ENCODE measurements at regions not wholly inside any gene's neighbourhood (a gene's known extent, or its start where the extent isn't known, plus 50 kb on each side); places are given as distances from the start of the nearest gene placed in this dataset.

DNA sequence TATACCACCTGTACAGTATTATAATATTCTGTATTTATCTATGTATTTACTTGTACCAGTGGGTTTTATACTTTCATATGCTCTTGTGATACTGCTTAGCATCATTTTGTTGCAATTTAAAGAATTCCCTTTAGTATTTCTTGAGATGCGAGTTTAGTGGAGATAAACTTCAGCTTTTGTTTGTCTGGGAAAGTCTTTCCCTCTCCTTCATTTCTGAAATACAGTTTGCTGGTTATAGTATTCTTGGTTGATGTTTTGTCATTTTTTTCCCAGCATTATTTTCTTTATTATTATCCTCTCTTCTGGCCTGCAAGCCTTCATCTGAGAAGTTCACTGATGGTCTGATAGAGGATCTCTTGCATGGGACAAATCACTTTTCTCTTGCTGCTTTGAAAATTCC is 136.6 kb upstream of the MCHR2 start:
- DNase-seq, result no peak

- DNase-seq, result no peak
These were observed 132.9 kb upstream of the MCHR2 start for GRCh38 chr6:100126790-100127484.

DNA sequence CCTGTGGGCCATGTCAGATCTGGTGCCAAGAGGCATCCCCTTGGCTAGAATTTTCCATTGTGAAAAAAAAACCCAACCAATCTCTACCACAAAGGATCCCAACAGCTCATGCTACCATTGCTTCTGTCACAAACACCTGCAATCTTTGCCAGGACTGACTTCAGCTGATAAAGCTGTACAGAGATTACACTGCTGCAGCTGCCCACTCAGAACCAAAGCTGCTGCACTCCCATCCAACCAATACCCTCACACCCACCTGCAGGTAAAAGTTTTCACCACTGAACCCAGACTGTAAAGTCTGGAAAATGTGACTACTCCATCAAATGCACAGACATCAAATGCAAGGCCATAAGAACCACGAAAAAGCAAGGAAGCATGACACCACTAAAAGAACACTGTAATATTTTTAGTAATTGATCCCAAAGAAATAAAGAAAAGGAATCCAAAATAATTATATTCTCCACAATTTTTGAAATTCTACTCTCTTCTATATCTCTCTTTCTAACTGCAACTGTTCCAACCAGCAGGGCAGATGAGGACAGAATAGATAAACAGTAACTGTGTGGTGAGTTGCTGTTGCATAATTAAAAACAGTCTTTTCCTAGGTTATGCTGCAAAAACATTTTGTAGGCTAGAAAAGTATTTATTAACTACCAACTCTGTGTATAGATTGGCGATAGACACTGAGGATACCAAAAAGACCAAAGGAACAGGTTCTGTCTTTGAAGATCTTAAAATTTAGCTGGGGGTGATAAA is 128.0 kb upstream of the MCHR2 start:
- DNase-seq, result no peak

DNA sequence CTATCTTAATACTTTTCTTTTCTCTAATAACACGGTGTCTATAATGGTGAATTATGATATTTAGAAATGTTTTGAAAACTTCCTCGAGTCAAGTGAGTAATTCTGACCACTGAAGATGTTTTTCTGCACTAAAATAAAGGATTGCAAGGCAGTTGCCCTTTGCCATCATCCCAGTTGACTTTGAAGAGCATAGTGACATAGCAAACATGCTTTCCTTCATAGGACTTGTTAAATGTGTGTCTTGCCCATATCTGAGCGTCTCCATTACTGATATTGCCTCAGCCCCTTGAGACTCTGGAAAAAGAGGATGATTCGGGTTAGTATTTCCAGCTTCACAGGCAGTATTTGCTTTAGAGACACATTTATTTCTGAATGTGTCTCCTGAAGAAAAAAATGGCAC is 125.2 kb upstream of the MCHR2 start:
- DNase-seq, result no peak

DNA sequence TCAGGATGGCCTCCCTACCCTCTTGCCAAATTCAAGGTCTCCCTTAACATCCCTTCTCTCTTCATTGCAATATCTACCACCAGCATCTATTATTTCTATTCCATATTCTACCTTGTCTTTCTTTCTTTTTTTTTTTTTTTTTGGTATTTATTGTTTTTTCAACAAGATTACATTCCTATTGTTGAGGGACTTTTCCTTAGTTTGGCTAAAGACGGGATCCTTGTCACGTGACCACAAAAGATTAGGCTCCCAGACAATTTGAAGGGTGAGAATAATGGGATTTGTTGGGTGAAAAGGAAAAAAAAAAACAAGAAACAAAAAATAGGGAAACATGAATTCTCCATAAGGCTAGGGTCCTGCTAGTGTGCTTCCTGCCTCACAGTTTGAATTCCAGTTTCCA is 124.3 kb upstream of the MCHR2 start:
- no peak for DNase-seq

GRCh38 chr6:100117680-100118079 is 123.7 kb upstream of the MCHR2 start:
- DNase-seq, result no peak

GRCh38 chr6:100116411-100117194 is 122.6 kb upstream of the MCHR2 start:
- DNase-seq, result peak; percentile 60

GRCh38 chr6:100115407-100116101 is 121.5 kb upstream of the MCHR2 start:
- no peak for DNase-seq

DNA sequence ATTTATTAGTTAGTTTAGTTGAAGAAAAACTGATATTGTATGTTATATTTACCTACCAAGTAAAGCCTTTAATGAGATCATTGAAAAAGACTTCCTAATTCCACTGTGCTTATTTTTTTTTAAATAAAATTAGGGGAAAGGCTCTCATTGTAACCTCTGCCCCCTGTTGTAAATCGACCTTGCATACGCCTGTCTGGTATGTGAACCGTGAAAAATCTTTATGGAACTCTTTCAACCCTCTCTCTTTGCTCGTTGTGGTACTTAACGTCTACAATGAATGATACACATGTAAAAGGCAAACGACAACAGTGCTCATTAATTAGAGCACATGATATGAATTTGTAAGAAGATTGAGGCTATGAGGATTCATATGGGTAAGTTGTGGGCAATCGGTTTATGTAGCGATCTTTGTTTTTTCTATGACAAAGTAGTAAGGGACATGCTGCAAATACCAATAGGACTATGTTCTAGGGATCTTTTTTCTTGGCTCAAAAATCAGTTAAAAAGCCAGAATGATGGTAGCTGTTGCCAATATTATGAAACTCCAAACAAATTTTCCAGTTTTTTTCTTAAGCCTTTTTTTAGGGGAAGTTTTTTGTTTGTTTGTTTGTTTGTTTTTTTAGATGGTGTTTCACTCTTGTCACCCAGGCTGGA is 119.0 kb upstream of the MCHR2 start:
- DNase-seq, result no peak

DNA sequence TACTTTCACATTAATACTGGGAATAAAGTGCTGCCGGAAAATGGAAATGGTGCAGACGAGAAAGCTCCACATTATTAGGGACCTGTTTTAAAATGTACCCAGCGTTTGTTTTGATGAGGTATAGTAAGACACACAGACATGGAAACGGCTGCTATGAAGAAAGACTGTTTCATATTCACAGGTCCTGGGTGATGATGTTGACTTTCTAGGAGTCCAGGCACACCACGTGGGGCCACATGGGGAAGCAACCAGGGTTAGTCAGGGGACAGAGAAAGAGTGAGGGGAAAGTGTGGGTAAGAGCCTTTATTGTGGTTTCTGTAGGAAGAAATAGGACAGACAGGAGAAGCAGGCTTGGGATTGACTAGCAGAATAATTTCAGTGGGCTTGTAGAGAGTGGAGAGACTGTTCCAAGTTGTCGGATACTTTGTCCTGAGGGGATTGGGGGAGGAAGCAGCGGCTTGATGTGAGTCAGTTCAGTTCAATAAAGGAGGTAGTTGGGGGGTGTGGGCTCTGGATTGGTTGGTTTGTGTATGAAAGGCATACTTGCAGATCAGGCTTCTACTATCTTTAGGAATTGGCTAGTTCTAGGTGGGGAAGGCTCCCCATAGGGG is 112.0 kb upstream of the MCHR2 start:
- no peak for DNase-seq

DNA sequence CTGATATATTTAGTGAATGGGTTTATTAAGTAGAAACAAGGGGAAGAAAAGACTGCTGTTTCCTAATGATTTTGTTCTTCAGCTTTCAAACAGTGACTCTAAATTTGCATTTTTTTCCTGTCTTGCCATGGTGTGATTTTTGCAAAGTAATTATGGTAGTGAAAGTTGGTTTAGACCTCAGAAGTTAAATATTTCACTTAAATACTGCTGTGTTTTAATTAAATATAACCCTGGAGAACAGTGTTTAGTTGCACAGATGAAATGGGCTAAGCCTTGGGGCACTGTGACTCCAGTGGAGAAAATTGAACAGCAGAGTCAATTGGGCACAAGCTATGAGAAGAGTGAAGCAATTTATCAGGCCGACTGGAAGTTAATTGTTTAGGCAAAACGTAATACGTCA is 111.1 kb upstream of the MCHR2 start:
- no peak for DNase-seq

- DNase-seq, result no peak
These were observed 109.9 kb upstream of the MCHR2 start for GRCh38 chr6:100103931-100104330.

- DNase-seq, result no peak
These were observed 109.2 kb upstream of the MCHR2 start for GRCh38 chr6:100103194-100103593.

GRCh38 chr6:100101644-100102043 is 107.6 kb upstream of the MCHR2 start:
- no peak for DNase-seq

GRCh38 chr6:100100776-100101175 is 106.8 kb upstream of the MCHR2 start:
- no peak for DNase-seq

DNA sequence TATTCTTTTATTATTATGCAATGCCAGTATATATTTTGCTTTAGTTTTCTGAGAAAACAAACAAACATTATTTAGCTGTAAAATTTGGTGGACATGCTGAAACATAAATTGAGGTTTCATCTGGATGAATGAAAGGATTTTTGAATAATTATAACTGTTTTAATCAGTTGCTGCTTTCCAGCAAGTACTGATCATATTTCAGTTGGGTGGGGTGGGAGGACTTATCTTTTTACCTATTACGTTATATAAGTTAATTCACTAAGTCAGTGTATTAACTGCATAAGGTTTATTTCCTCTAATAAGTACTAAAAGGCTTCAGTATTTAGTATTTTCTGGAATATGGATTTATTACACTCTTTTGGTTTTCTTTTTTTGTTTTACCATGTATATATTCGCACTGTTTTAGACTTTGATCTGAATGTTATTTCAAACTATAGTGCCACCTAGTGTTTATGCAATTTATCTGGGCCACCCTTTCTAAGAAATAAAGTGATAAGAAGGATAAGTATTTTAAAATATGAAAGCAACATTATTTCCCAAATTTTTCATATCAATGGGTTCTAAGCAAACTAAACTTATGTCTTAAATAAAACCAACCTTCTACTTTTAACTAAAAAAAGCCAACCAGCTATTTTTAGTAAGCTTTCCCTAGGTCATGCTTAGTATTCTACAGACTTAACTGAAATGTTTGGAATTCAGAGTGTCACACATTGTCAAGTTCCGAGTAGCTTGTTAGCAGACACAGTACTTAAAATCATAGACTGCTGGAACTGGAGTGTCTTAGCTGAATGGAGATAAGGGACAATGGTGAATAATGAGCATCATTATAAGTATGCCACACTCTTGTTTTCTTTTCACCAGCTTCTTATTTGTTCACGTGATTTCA is 105.4 kb upstream of the MCHR2 start:
- DNase-seq, result peak; percentile 6

DNA sequence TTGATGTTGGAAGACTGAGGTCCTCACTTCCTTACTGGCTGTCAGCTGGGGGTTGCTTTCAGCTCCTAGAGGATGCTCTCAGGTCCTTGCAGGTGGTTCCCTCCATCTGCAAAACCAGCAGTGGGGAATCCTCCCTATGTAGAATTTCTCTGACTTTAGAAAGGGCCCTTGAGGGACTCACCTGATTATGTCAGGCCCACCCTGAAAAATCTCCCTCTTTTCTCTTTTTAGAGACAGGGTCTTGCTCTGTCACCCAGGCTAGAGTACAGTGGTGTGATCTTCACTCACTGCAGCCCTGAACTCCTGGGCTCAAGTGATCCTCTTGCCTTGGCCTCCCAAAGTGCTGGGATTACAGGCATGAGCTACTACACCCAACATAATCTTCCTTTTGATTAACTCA is 102.9 kb upstream of the MCHR2 start:
- DNase-seq, result no peak

GRCh38 chr6:100096341-100096740 is 102.3 kb upstream of the MCHR2 start:
- no peak for DNase-seq

- no peak for DNase-seq
These were observed 99.4 kb upstream of the MCHR2 start for GRCh38 chr6:100093405-100093804.

GRCh38 chr6:100088009-100088408 is 94.0 kb upstream of the MCHR2 start:
- DNase-seq, result no peak

DNA sequence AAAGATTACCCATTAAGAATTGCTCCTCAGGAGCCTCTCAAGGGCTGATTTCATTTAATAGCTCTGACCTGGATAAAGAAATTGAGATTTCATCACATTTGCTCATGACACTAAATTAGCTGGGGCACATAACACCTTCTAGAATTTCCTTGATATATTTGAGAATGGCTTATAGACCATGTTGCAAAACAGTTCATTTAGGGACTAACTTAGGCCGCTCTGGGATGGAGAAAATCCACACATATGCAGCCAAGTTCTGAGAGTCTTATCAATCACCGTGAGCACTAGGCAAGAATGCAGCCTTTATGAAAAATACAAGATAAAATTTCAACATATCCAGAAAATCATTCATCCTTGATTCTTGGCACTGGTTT is 91.0 kb upstream of the MCHR2 start:
- DNase-seq, result no peak
